ENCODE measurements at regions not wholly inside any gene's neighbourhood (a gene's known extent, or its start where the extent isn't known, plus 50 kb on each side); places are given as distances from the start of the nearest gene placed in this dataset.

- TF ChIP-seq REST (IDR thresholded peaks at IDR 0.05) (no peak), EGR1 (IDR thresholded peaks at IDR 0.05; ENCODE audit: low read depth in 2 of 2) (no peak), SP1 (IDR thresholded peaks at IDR 0.05) (no peak), MAX (IDR thresholded peaks at IDR 0.05) (no peak), YY1 (IDR thresholded peaks at IDR 0.05) (no peak), HNF4A (conservative IDR thresholded peaks at IDR 0.05) (no peak), RXRA (IDR thresholded peaks at IDR 0.05) (no peak)
These were observed 257.8 kb downstream of the BTBD3 start (continued) for GRCh38 chr20:12175538-12175937.

- no peak for DNase-seq (ENCODE audit: low spot score)
- H3K4me3 ChIP-seq (ENCODE audit: low read depth in 1 of 3, low read length in 3 of 3), result no peak overlapping the region
- TF ChIP-seq TAF1 (conservative IDR thresholded peaks at IDR 0.05) (no peak), HNF4A (conservative IDR thresholded peaks at IDR 0.05) (no peak), GABPA (IDR thresholded peaks at IDR 0.05 in 1 of 2, conservative IDR thresholded peaks at IDR 0.05 in 1 of 2) (no peak), FOXA1 (IDR thresholded peaks at IDR 0.05) (no peak), MAX (IDR thresholded peaks at IDR 0.05) (no peak), ZBTB33 (IDR thresholded peaks at IDR 0.05) (no peak), EGR1 (IDR thresholded peaks at IDR 0.05; ENCODE audit: low read depth in 2 of 2) (no peak), SP1 (IDR thresholded peaks at IDR 0.05) (no peak), HNF4G (IDR thresholded peaks at IDR 0.05) (no peak), ATF3 (IDR thresholded peaks at IDR 0.05) (no peak), RXRA (IDR thresholded peaks at IDR 0.05) (no peak), JUND (IDR thresholded peaks at IDR 0.05) (no peak), YY1 (IDR thresholded peaks at IDR 0.05) (no peak)
- TF ChIP-seq, protein P1, sequence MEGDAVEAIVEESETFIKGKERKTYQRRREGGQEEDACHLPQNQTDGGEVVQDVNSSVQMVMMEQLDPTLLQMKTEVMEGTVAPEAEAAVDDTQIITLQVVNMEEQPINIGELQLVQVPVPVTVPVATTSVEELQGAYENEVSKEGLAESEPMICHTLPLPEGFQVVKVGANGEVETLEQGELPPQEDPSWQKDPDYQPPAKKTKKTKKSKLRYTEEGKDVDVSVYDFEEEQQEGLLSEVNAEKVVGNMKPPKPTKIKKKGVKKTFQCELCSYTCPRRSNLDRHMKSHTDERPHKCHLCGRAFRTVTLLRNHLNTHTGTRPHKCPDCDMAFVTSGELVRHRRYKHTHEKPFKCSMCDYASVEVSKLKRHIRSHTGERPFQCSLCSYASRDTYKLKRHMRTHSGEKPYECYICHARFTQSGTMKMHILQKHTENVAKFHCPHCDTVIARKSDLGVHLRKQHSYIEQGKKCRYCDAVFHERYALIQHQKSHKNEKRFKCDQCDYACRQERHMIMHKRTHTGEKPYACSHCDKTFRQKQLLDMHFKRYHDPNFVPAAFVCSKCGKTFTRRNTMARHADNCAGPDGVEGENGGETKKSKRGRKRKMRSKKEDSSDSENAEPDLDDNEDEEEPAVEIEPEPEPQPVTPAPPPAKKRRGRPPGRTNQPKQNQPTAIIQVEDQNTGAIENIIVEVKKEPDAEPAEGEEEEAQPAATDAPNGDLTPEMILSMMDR (IDR thresholded peaks at IDR 0.05; ENCODE audit: low read depth, low read length, missing input control), result no peak
- H3K27me3 ChIP-seq (ENCODE audit: control insufficient read depth in 4 of 4, insufficient read depth in 4 of 4, low read length in 3 of 4), result no peaks in the 10 kb centered on the region
- H3K4me1 ChIP-seq (ENCODE audit: control insufficient read depth in 4 of 4, insufficient read depth in 4 of 4, low read length in 3 of 4), result no peaks in the 10 kb centered on the region
- no peaks in the 10 kb centered on the region for H3K36me3 ChIP-seq (ENCODE audit: control insufficient read depth in 4 of 4, insufficient read depth in 3 of 4, low read depth in 1 of 4, low read length in 3 of 4)
- 69% methylated on average over 3 of the region's 3 CpGs for WGBS
- H3K27ac ChIP-seq (ENCODE audit: low read depth in 1 of 2, low read length in 2 of 2), result no peak overlapping the region
- H3K9me3 ChIP-seq (ENCODE audit: control insufficient read depth in 4 of 4, low read length in 3 of 4), result no peaks in the 10 kb centered on the region
- H3K9ac ChIP-seq (ENCODE audit: low read depth in 1 of 2, low read length in 2 of 2), result no peak overlapping the region
These were observed 260.1 kb downstream of the BTBD3 start for GRCh38 chr20:12177657-12178293.
